Skeletal muscle satellite cell (primary cell): ENCODE measurements at regions not wholly inside any gene's neighbourhood (a gene's known extent, or its start where the extent isn't known, plus 50 kb on each side); places are given as distances from the start of the nearest gene placed in this dataset.
"Not testable (repeated sequence)": the region's sequence is repeated elsewhere in the genome, so short reads cannot be mapped to it uniquely, and the experiment has no call there.

ENCODE experiments used
- H3K27me3 ChIP-seq: 2 replicates; pipeline ENCODE4 v1.7.0; 2013; ENCODE audit warnings: low read length; ENCODE audit not compliant: control insufficient read depth, insufficient read depth
- H3K36me3 ChIP-seq: 2 replicates; pipeline ENCODE4 v1.7.0; 2013; ENCODE audit warnings: mild to moderate bottlenecking, control low read depth, low read length; ENCODE audit not compliant: insufficient read depth
- H3K4me1 ChIP-seq: 2 replicates; pipeline ENCODE4 v1.7.0; 2013; ENCODE audit warnings: low read length; ENCODE audit not compliant: control insufficient read depth, insufficient read depth
- H3K4me2 ChIP-seq: 2 replicates; pipeline ENCODE4 v1.7.0; 2013; ENCODE audit warnings: mild to moderate bottlenecking, low read length
- H3K4me3 ChIP-seq: 2 replicates; pipeline ENCODE4 v1.7.0; 2013; ENCODE audit warnings: low read length
- H3K9ac ChIP-seq: 2 replicates; pipeline ENCODE4 v1.7.0; 2013; ENCODE audit warnings: mild to moderate bottlenecking, low read depth, low read length, moderate library complexity
- H3K9me3 ChIP-seq: replicated peaks from 2 replicates; pipeline ENCODE4 v1.7.0; 2013; ENCODE audit warnings: mild to moderate bottlenecking, control low read depth, low read length

DNA sequence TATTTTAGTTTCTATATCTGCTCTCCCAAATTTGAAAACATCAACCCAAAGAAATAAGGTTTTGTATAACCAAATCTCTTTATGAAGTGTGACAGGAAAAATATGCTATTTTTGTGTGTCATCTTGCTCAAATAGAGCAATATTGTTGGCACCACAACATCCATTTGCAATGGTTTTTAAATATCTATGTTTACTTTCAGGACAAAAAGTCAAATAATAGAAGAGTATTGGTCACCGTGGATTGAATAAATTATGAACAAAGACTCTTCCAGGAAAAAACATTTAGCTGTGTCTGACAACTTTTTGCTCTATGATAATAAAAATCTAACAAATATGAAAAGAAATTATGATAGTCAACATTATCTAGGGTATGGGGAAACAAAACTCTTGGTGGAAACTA lies 439.2 kb downstream of the BTG1 start:
- Histone ChIP-seq H3K36me3 (no peaks in the 10 kb centered on the region), H3K9ac (no peak overlapping the region), H3K27me3 (no peaks in the 10 kb centered on the region), H3K4me3 (no peak overlapping the region), H3K9me3 (no peaks in the 10 kb centered on the region), H3K4me1 (peaks cover 24% of the 10 kb centered on the region), H3K4me2 (no peak overlapping the region)

DNA sequence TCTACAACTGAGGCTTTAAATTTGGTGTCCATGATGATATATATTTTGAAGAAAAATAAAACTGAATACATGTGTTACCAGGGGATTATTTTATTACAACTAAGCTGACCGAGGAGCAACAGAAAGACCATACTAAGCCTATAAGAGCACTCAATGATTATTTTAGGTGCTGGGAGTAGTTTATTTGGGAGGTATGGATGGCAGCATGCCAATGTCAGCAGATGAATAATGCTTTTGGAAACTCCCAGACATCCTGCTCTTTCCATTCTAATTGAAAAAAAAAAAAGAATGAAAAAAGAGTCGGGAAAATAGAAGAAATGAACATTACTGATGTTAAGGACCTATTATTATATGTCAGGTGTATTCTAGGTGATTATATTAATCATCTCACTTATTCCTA lies 441.2 kb downstream of the BTG1 start:
- H3K27me3 ChIP-seq: no peaks in the 10 kb centered on the region
- no peak overlapping the region for H3K9ac ChIP-seq
- no peaks in the 10 kb centered on the region for H3K36me3 ChIP-seq
- peaks cover 24% of the 10 kb centered on the region for H3K4me1 ChIP-seq
- H3K9me3 ChIP-seq: no peaks in the 10 kb centered on the region
- H3K4me2 ChIP-seq: no peak overlapping the region
- no peak overlapping the region for H3K4me3 ChIP-seq

DNA sequence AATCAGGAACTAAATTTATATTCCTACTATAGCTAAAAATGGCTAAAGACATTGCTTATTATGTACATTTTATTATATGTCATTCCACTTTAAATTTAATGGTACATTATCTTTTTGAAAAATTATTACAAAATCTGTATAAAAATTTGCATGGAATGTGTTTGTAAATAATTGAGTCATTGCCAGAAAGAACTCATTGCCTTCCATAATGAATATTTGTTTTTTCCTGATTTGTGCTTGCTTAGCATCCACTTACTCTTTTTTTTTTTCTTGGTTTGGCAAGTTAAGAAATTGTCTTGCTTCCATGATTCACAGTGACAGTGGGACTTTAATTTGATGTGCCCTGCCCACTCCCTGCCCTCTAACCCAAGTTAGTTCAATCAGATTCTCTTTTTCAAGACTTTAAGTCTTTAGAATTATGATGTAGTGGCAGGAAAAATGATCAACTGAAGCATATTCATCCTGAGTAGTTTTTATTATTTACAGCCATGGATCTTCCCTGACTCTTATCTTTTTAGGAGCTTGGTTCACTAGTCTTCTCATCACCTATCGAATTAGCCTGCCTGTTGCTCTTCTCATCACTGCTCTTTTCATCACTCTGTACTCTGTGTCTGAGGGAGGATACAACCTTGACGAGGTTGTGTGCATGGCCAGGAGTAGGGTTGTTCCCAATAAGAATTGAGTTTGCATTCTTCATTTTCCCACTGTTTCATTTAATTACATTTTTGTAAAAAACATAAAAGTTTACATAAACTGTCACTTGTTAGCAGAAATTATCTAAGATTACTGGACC lies 442.0 kb downstream of the BTG1 start:
- peaks cover 24% of the 10 kb centered on the region for H3K4me1 ChIP-seq
- no peaks in the 10 kb centered on the region for H3K27me3 ChIP-seq
- H3K9ac ChIP-seq: no peak overlapping the region
- H3K9me3 ChIP-seq: no peaks in the 10 kb centered on the region
- H3K4me3 ChIP-seq: no peak overlapping the region
- H3K4me2 ChIP-seq: no peak overlapping the region
- no peaks in the 10 kb centered on the region for H3K36me3 ChIP-seq

DNA sequence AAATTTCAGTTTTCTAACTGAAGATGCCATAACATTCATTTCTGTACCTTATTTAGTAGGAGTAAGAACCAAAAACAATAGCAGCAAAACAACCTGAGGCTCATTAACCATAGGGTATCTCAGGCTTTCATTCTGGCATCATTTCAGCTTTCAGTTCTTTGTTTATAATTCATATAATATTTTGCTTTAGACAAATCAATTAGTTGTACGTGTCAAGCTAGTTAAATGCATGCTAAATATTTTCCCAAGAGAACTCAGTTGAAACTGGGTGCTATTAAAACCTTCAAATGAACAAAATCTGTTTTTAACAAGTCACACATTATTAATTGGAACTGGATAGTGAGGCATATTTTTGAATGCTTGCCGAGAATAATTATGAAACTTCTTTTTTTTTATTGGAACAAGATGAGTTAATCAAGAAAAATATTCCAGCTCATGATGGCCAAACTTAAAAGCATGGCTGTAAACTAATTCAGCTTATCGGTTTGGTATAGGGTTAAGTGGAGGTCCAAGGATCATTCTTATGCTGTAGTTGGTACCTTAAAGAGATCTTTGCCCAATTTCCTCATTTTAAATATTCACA lies 442.7 kb downstream of the BTG1 start:
- no peak overlapping the region for H3K9ac ChIP-seq
- no peak overlapping the region for H3K4me3 ChIP-seq

DNA sequence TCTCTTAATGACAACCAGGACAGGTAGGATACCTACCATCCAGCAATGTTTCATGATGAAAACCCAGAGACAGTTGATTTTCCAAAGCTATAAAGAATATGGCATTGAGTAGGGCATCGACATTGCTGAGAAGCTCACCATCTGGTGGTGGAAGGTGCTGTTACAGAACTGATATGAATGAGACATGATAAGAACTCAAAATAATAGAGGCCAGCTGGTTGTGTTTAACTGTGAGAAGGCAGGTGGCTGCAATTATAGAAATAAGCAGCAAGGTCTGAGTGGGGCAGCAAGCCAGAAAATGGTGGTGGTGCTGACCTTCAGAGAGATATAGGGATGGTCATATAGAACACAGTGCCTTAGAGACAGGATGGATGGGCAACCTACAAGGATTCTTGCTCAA lies 449.7 kb downstream of the BTG1 start:
- Histone ChIP-seq H3K9ac (no peak overlapping the region), H3K27me3 (no peaks in the 10 kb centered on the region), H3K4me2 (no peak overlapping the region), H3K36me3 (no peaks in the 10 kb centered on the region), H3K4me1 (no peaks in the 10 kb centered on the region), H3K4me3 (no peak overlapping the region), H3K9me3 (no peaks in the 10 kb centered on the region)

More for the DNA sequence above, 442.7 kb downstream of the BTG1 start:
- H3K9me3 ChIP-seq: no peaks in the 10 kb centered on the region
- H3K36me3 ChIP-seq: no peaks in the 10 kb centered on the region
- peaks cover 24% of the 10 kb centered on the region for H3K4me1 ChIP-seq
- no peak overlapping the region for H3K4me2 ChIP-seq
- H3K27me3 ChIP-seq: no peaks in the 10 kb centered on the region

DNA sequence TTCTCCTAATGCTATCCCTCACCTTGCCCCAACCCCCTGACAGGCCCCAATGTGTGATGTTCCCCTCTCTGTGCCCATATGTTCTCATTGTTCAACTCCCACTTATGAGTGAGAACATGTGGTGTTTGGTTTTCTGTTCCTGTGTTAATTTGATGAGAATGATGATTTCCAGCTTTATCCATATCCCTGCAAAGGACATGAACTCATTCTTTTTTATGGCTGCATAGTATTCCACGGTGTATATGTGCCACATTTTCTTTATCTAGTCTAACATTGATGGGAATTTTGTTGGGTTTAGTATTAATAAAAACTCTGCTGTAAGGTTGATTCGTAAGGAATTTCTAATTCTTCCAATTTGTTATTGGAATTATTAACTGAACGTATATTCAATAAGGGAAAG lies 450.2 kb downstream of the BTG1 start:
- not testable (repeated sequence) for H3K36me3 ChIP-seq, H3K9ac ChIP-seq, H3K4me1 ChIP-seq, H3K27me3 ChIP-seq, H3K4me3 ChIP-seq, H3K4me2 ChIP-seq, H3K9me3 ChIP-seq

DNA sequence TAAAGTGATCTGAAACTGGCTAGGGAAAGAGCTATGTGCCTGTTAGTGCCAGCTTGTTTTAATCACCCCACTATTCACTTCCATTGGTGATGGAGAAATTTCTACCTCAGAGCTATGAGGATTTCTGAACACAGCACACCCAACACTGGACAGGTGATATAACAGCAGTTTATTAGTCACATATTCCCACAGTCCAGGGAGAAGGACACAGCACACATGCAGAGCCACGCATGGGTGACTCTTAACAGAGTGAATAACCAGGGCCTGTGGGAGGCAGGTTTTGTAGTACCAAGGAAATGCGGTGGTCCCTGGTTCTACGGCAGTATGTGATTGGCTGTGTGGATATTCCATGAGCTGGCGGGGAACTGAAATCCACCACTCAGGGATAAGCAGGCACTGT lies 455.1 kb downstream of the BTG1 start:
- Histone ChIP-seq H3K4me1 (no peaks in the 10 kb centered on the region), H3K36me3 (no peaks in the 10 kb centered on the region), H3K4me2 (no peak overlapping the region), H3K9ac (no peak overlapping the region), H3K4me3 (no peak overlapping the region), H3K27me3 (no peaks in the 10 kb centered on the region), H3K9me3 (no peaks in the 10 kb centered on the region)

DNA sequence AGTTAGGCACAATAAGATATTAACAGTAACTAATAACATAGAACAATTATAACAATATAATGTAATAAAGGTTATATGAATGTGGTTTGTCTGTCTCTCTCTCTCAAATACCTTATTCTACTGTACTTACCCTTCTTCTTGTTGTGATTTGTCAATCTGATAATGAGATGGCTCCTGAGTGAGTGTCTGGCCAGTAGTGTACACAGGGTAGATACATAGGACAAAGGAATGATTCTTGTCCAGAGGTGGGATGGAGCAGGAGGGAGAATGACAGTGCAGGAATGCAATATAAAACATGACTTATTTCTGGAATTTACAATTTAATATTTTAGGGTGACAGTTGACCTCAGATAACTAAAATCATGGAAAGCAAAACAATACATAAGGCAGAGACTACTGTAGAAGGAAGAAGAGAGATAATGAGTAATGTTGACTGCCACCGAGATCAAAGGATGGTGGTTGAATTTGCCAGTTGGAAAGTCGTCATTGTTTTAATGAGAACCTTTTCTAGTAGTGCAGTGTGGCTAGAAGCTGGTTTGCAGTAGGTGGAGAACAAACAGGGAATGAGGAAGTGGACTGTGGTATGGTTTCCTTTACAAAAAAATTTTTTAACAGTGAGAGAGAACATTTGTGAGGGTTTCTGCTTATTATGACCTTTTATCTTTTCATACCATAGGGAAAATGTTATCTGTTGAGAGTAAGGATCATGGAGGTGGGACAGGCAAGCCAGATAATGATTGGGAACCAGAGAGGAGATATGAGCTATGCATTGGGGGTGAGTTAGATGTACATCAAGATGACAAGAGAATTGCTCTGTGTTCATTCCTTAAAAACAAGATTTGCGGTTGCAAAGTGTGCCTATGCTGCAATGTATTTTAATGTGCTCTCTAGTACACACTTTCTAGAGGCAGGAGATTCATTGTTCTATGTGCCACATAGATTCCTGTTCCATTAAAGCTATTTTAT lies 458.3 kb downstream of the BTG1 start:
- no peak overlapping the region for H3K4me3 ChIP-seq
- H3K27me3 ChIP-seq: no peaks in the 10 kb centered on the region
- no peak overlapping the region for H3K9ac ChIP-seq
- no peak overlapping the region for H3K4me2 ChIP-seq
- no peaks in the 10 kb centered on the region for H3K9me3 ChIP-seq
- H3K4me1 ChIP-seq: no peaks in the 10 kb centered on the region
- H3K36me3 ChIP-seq: no peaks in the 10 kb centered on the region

DNA sequence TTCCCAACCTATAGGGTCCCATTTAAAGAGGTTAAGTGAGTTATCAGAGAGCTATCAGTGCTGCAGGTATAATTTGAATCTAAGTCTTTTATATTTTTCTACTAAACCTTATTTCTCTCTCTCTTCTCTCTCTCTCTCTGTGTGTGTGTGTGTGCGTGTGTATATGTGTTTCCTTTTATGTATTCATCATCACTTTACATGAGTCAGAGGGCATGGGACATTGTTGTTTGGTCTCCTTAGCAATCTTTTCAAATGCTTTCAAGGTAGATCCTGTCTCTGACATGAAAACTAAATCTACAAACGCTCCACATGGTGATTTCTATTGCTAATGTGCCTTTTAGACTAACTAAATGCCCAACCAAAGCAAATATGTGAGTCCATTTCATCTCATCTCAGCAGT lies 459.7 kb downstream of the BTG1 start:
- H3K4me2 ChIP-seq: no peak overlapping the region
- no peak overlapping the region for H3K4me3 ChIP-seq
- no peaks in the 10 kb centered on the region for H3K9me3 ChIP-seq
- H3K9ac ChIP-seq: no peak overlapping the region
- no peaks in the 10 kb centered on the region for H3K4me1 ChIP-seq
- no peaks in the 10 kb centered on the region for H3K27me3 ChIP-seq
- H3K36me3 ChIP-seq: no peaks in the 10 kb centered on the region

DNA sequence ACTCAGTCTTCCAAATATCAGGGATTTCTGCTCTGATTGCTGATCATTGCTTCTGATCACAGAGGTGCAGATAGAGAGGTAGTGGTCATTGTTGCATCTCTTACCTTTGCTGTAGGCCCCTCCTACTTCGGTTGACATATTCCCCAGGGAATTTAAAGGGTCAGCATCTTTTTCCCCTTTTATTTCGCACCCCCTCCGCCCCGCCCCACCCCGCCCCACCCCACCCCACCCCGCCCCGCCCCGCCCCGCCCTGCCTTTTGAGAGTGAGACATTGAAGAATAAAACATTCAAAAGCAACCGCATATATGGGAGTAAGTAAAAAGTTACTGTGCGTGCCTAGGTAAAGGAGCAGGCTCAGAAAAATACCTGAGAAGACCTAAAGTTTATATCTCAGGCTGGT lies 463.9 kb downstream of the BTG1 start:
- Histone ChIP-seq H3K36me3 (no peaks in the 10 kb centered on the region), H3K9me3 (no peaks in the 10 kb centered on the region), H3K4me1 (no peaks in the 10 kb centered on the region), H3K4me2 (no peak overlapping the region), H3K9ac (no peak overlapping the region), H3K4me3 (no peak overlapping the region), H3K27me3 (no peaks in the 10 kb centered on the region)

DNA sequence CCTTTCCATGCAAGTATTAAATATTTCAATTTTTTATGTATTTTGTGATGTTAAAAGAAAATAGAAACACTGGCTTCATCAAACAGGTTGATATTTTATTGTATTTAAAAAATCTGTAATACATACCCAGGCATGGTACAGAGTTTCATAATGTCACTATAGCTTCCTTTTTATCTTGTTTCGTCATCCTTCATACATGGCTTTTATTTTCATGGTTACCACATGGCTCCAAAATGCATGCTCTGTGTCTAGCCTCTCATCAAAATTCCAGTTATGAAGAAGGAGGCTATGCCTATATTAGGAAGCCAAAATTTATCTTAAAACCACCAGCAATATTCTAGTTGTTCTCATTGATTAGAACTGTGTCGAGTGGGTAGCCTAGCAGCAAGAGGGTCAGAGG lies 464.8 kb downstream of the BTG1 start:
- Histone ChIP-seq H3K9me3 (no peaks in the 10 kb centered on the region), H3K9ac (no peak overlapping the region), H3K4me2 (no peak overlapping the region), H3K27me3 (no peaks in the 10 kb centered on the region), H3K4me3 (no peak overlapping the region), H3K36me3 (no peaks in the 10 kb centered on the region), H3K4me1 (no peaks in the 10 kb centered on the region)
